GM12878 (cell line): ENCODE measurements at regions not wholly inside any gene's neighbourhood (a gene's known extent, or its start where the extent isn't known, plus 50 kb on each side); places are given as distances from the start of the nearest gene placed in this dataset.

Experiments used
- BMI1 ChIP-seq: fragments of 450-650 bp; IDR thresholded peaks from 2 replicates; pipeline ENCODE4 v1.6.1; 2016; ENCODE audit warnings: mild to moderate bottlenecking, moderate library complexity, borderline replicate concordance
- CREB1 ChIP-seq: IDR thresholded peaks from 2 replicates; pipeline ENCODE4 v1.6.1; 2012; ENCODE audit warnings: low read depth, mild to moderate bottlenecking, inconsistent platforms
- MTA3 ChIP-seq: IDR thresholded peaks from 2 replicates; pipeline ENCODE4 v1.6.1; 2012; ENCODE audit warnings: low read length, inconsistent platforms, borderline replicate concordance
- NFXL1 ChIP-seq: fragments of 450-650 bp; IDR thresholded peaks from 2 replicates; pipeline ENCODE4 v1.6.1; 2017; ENCODE audit warnings: antibody characterized with exemption, mild to moderate bottlenecking, borderline replicate concordance
- PAX8 ChIP-seq: fragments of 450-650 bp; IDR thresholded peaks from 2 replicates; pipeline ENCODE4 v1.6.1; 2017; ENCODE audit warnings: mild to moderate bottlenecking, moderate library complexity
- POLR2AphosphoS2 ChIP-seq: IDR thresholded peaks from 2 replicates; pipeline ENCODE4 v1.6.1; 2011; ENCODE audit warnings: low read depth, mild to moderate bottlenecking, low read length, improper control_type of control experiment, moderate library complexity
- TARDBP ChIP-seq: IDR thresholded peaks from 2 replicates; pipeline ENCODE4 v1.6.1; 2016; ENCODE audit warnings: borderline replicate concordance
- TF ChIP-seq, protein P1 (sequence below): IDR thresholded peaks from 2 replicates; pipeline ENCODE4 v1.6.1; 2012; ENCODE audit warnings: improper control_type of control experiment, low read depth, low read length; ENCODE audit not compliant: insufficient replicate concordance
- TF ChIP-seq, protein P2 (sequence below): fragments of 450-650 bp; formaldehyde crosslinking; IDR thresholded peaks from 2 replicates; pipeline ENCODE4 v1.4.0; 2022; ENCODE audit warnings: mild to moderate bottlenecking, moderate library complexity
- TF ChIP-seq, protein P3 (sequence below): fragments of 450-650 bp; IDR thresholded peaks from 2 replicates; pipeline ENCODE4 v1.6.1; 2018; ENCODE audit warnings: mild to moderate bottlenecking, low read depth, moderate library complexity; ENCODE audit not compliant: partially characterized antibody

DNA sequence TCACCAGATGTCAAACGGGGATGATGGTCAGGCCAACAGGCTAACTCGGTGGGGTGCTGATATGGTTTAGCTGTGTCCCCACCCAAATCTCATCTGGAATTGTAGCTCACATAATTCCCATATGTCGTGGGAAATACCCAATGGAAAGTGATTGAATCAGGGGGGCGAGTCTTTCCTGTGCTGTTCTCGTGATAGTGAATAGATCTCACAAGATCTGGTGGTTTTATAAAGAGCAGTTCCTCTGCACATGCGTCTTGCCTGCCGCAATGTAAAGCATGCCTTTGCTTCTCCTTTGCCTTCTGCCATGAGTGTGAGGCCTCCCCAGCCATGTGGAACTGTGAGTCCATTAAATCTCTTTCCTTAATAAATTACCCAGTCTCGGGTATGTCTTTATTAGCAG lies 74.4 kb upstream of the YWHAQ start (continued):
- TF ChIP-seq, protein P1, sequence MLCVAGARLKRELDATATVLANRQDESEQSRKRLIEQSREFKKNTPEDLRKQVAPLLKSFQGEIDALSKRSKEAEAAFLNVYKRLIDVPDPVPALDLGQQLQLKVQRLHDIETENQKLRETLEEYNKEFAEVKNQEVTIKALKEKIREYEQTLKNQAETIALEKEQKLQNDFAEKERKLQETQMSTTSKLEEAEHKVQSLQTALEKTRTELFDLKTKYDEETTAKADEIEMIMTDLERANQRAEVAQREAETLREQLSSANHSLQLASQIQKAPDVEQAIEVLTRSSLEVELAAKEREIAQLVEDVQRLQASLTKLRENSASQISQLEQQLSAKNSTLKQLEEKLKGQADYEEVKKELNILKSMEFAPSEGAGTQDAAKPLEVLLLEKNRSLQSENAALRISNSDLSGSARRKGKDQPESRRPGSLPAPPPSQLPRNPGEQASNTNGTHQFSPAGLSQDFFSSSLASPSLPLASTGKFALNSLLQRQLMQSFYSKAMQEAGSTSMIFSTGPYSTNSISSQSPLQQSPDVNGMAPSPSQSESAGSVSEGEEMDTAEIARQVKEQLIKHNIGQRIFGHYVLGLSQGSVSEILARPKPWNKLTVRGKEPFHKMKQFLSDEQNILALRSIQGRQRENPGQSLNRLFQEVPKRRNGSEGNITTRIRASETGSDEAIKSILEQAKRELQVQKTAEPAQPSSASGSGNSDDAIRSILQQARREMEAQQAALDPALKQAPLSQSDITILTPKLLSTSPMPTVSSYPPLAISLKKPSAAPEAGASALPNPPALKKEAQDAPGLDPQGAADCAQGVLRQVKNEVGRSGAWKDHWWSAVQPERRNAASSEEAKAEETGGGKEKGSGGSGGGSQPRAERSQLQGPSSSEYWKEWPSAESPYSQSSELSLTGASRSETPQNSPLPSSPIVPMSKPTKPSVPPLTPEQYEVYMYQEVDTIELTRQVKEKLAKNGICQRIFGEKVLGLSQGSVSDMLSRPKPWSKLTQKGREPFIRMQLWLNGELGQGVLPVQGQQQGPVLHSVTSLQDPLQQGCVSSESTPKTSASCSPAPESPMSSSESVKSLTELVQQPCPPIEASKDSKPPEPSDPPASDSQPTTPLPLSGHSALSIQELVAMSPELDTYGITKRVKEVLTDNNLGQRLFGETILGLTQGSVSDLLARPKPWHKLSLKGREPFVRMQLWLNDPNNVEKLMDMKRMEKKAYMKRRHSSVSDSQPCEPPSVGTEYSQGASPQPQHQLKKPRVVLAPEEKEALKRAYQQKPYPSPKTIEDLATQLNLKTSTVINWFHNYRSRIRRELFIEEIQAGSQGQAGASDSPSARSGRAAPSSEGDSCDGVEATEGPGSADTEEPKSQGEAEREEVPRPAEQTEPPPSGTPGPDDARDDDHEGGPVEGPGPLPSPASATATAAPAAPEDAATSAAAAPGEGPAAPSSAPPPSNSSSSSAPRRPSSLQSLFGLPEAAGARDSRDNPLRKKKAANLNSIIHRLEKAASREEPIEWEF: no peak
- TF ChIP-seq TARDBP (no peak), NFXL1 (no peak), BMI1 (no peak), POLR2AphosphoS2 (no peak), CREB1 (no peak), MTA3 (no peak), PAX8 (no peak)
- TF ChIP-seq, protein P2, sequence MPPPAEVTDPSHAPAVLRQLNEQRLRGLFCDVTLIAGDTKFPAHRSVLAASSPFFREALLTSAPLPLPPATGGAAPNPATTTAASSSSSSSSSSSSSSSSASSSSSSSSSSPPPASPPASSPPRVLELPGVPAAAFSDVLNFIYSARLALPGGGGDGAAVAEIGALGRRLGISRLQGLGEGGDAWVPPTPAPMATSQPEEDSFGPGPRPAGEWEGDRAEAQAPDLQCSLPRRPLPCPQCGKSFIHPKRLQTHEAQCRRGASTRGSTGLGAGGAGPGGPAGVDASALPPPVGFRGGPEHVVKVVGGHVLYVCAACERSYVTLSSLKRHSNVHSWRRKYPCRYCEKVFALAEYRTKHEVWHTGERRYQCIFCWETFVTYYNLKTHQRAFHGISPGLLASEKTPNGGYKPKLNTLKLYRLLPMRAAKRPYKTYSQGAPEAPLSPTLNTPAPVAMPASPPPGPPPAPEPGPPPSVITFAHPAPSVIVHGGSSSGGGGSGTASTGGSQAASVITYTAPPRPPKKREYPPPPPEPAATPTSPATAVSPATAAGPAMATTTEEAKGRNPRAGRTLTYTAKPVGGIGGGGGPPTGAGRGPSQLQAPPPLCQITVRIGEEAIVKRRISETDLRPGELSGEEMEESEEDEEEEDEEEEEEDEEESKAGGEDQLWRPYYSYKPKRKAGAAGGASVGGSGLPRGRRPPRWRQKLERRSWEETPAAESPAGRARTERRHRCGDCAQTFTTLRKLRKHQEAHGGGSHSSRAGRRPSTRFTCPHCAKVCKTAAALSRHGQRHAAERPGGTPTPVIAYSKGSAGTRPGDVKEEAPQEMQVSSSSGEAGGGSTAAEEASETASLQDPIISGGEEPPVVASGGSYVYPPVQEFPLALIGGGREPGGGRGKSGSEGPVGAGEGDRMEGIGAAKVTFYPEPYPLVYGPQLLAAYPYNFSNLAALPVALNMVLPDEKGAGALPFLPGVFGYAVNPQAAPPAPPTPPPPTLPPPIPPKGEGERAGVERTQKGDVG (CRISPR knock-in tag): no peak
- TF ChIP-seq, protein P3, sequence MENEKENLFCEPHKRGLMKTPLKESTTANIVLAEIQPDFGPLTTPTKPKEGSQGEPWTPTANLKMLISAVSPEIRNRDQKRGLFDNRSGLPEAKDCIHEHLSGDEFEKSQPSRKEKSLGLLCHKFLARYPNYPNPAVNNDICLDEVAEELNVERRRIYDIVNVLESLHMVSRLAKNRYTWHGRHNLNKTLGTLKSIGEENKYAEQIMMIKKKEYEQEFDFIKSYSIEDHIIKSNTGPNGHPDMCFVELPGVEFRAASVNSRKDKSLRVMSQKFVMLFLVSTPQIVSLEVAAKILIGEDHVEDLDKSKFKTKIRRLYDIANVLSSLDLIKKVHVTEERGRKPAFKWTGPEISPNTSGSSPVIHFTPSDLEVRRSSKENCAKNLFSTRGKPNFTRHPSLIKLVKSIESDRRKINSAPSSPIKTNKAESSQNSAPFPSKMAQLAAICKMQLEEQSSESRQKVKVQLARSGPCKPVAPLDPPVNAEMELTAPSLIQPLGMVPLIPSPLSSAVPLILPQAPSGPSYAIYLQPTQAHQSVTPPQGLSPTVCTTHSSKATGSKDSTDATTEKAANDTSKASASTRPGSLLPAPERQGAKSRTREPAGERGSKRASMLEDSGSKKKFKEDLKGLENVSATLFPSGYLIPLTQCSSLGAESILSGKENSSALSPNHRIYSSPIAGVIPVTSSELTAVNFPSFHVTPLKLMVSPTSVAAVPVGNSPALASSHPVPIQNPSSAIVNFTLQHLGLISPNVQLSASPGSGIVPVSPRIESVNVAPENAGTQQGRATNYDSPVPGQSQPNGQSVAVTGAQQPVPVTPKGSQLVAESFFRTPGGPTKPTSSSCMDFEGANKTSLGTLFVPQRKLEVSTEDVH: no peak
